ENCODE measurements at regions not wholly inside any gene's neighbourhood (a gene's known extent, or its start where the extent isn't known, plus 50 kb on each side); places are given as distances from the start of the nearest gene placed in this dataset.

- no peak for DNase-seq
- Histone ChIP-seq H3K4me3 (ENCODE audit: insufficient read depth, low read depth, low read length, poor library complexity, severe bottlenecking) (no peak overlapping the region), H3K9me3 (ENCODE audit: control insufficient read depth, low read length) (no peaks in the 10 kb centered on the region), H3K27ac (ENCODE audit: insufficient read depth, low read length, poor library complexity, severe bottlenecking) (no peak overlapping the region), H3K27me3 (replicated peaks; ENCODE audit: control insufficient read depth, insufficient read depth, low read length, poor library complexity, severe bottlenecking) (no peaks in the 10 kb centered on the region), H3K36me3 (ENCODE audit: control insufficient read depth, insufficient read depth, low read length) (no peaks in the 10 kb centered on the region), H3K4me1 (ENCODE audit: control insufficient read depth, insufficient read depth, low read length, poor library complexity, severe bottlenecking) (no peaks in the 10 kb centered on the region)
Measured at GRCh38 chr22:49508561-49508960, 319.1 kb downstream of the BRD1 start.

GRCh38 chr22:49507607-49508292 is 319.9 kb downstream of the BRD1 start:
- H3K27ac ChIP-seq (ENCODE audit: insufficient read depth, low read length, poor library complexity, severe bottlenecking) = no peak overlapping the region
- no peaks in the 10 kb centered on the region for H3K4me1 ChIP-seq (ENCODE audit: control insufficient read depth, insufficient read depth, low read length, poor library complexity, severe bottlenecking)
- no peaks in the 10 kb centered on the region for H3K27me3 ChIP-seq (replicated peaks; ENCODE audit: control insufficient read depth, insufficient read depth, low read length, poor library complexity, severe bottlenecking)
- H3K9me3 ChIP-seq (ENCODE audit: control insufficient read depth, low read length) = no peaks in the 10 kb centered on the region
- no peak overlapping the region for H3K4me3 ChIP-seq (ENCODE audit: insufficient read depth, low read depth, low read length, poor library complexity, severe bottlenecking)
- DNase-seq = no peak
- H3K36me3 ChIP-seq (ENCODE audit: control insufficient read depth, insufficient read depth, low read length) = no peaks in the 10 kb centered on the region

GRCh38 chr22:49506010-49506400 is 321.7 kb downstream of the BRD1 start:
- DNase-seq = no peak
- Histone ChIP-seq H3K9me3 (ENCODE audit: control insufficient read depth, low read length) (no peaks in the 10 kb centered on the region), H3K27me3 (replicated peaks; ENCODE audit: control insufficient read depth, insufficient read depth, low read length, poor library complexity, severe bottlenecking) (no peaks in the 10 kb centered on the region), H3K27ac (ENCODE audit: insufficient read depth, low read length, poor library complexity, severe bottlenecking) (no peak overlapping the region), H3K4me1 (ENCODE audit: control insufficient read depth, insufficient read depth, low read length, poor library complexity, severe bottlenecking) (peaks cover 3% of the 10 kb centered on the region), H3K4me3 (ENCODE audit: insufficient read depth, low read depth, low read length, poor library complexity, severe bottlenecking) (no peak overlapping the region), H3K36me3 (ENCODE audit: control insufficient read depth, insufficient read depth, low read length) (no peaks in the 10 kb centered on the region)

- Histone ChIP-seq H3K27ac (ENCODE audit: insufficient read depth, low read length, poor library complexity, severe bottlenecking) (no peak overlapping the region), H3K36me3 (ENCODE audit: control insufficient read depth, insufficient read depth, low read length) (no peaks in the 10 kb centered on the region), H3K4me1 (ENCODE audit: control insufficient read depth, insufficient read depth, low read length, poor library complexity, severe bottlenecking) (peaks cover 3% of the 10 kb centered on the region), H3K27me3 (replicated peaks; ENCODE audit: control insufficient read depth, insufficient read depth, low read length, poor library complexity, severe bottlenecking) (no peaks in the 10 kb centered on the region), H3K4me3 (ENCODE audit: insufficient read depth, low read depth, low read length, poor library complexity, severe bottlenecking) (no peak overlapping the region), H3K9me3 (ENCODE audit: control insufficient read depth, low read length) (no peaks in the 10 kb centered on the region)
- no peak for DNase-seq
Measured at GRCh38 chr22:49505337-49506009, 322.2 kb downstream of the BRD1 start.

GRCh38 chr22:49503896-49504521 is 323.7 kb downstream of the BRD1 start:
- peaks cover 3% of the 10 kb centered on the region for H3K4me1 ChIP-seq (ENCODE audit: control insufficient read depth, insufficient read depth, low read length, poor library complexity, severe bottlenecking)
- no peak for DNase-seq
- no peaks in the 10 kb centered on the region for H3K36me3 ChIP-seq (ENCODE audit: control insufficient read depth, insufficient read depth, low read length)
- H3K9me3 ChIP-seq (ENCODE audit: control insufficient read depth, low read length) = no peaks in the 10 kb centered on the region
- H3K4me3 ChIP-seq (ENCODE audit: insufficient read depth, low read depth, low read length, poor library complexity, severe bottlenecking) = no peak overlapping the region
- H3K27ac ChIP-seq (ENCODE audit: insufficient read depth, low read length, poor library complexity, severe bottlenecking) = no peak overlapping the region
- no peaks in the 10 kb centered on the region for H3K27me3 ChIP-seq (replicated peaks; ENCODE audit: control insufficient read depth, insufficient read depth, low read length, poor library complexity, severe bottlenecking)

GRCh38 chr22:49503321-49503720 is 324.4 kb downstream of the BRD1 start:
- Histone ChIP-seq H3K36me3 (ENCODE audit: control insufficient read depth, insufficient read depth, low read length) (no peaks in the 10 kb centered on the region), H3K27me3 (replicated peaks; ENCODE audit: control insufficient read depth, insufficient read depth, low read length, poor library complexity, severe bottlenecking) (no peaks in the 10 kb centered on the region), H3K9me3 (ENCODE audit: control insufficient read depth, low read length) (no peaks in the 10 kb centered on the region), H3K4me1 (ENCODE audit: control insufficient read depth, insufficient read depth, low read length, poor library complexity, severe bottlenecking) (peaks cover 3% of the 10 kb centered on the region), H3K27ac (ENCODE audit: insufficient read depth, low read length, poor library complexity, severe bottlenecking) (no peak overlapping the region), H3K4me3 (ENCODE audit: insufficient read depth, low read depth, low read length, poor library complexity, severe bottlenecking) (no peak overlapping the region)
- DNase-seq = no peak

GRCh38 chr22:49502126-49502826 is 325.4 kb downstream of the BRD1 start:
- no peaks in the 10 kb centered on the region for H3K27me3 ChIP-seq (replicated peaks; ENCODE audit: control insufficient read depth, insufficient read depth, low read length, poor library complexity, severe bottlenecking)
- DNase-seq = no peak
- H3K9me3 ChIP-seq (ENCODE audit: control insufficient read depth, low read length) = no peaks in the 10 kb centered on the region

GRCh38 chr22:49500942-49501395 is 326.7 kb downstream of the BRD1 start:
- Histone ChIP-seq H3K9me3 (ENCODE audit: control insufficient read depth, low read length) (no peaks in the 10 kb centered on the region), H3K27me3 (replicated peaks; ENCODE audit: control insufficient read depth, insufficient read depth, low read length, poor library complexity, severe bottlenecking) (no peaks in the 10 kb centered on the region), H3K4me1 (ENCODE audit: control insufficient read depth, insufficient read depth, low read length, poor library complexity, severe bottlenecking) (peaks cover 3% of the 10 kb centered on the region), H3K36me3 (ENCODE audit: control insufficient read depth, insufficient read depth, low read length) (no peaks in the 10 kb centered on the region), H3K27ac (ENCODE audit: insufficient read depth, low read length, poor library complexity, severe bottlenecking) (no peak overlapping the region), H3K4me3 (ENCODE audit: insufficient read depth, low read depth, low read length, poor library complexity, severe bottlenecking) (no peak overlapping the region)
- no peak for DNase-seq

More at GRCh38 chr22:49502126-49502826, 325.4 kb downstream of the BRD1 start:
- Histone ChIP-seq H3K4me1 (ENCODE audit: control insufficient read depth, insufficient read depth, low read length, poor library complexity, severe bottlenecking) (peaks cover 3% of the 10 kb centered on the region), H3K4me3 (ENCODE audit: insufficient read depth, low read depth, low read length, poor library complexity, severe bottlenecking) (no peak overlapping the region), H3K27ac (ENCODE audit: insufficient read depth, low read length, poor library complexity, severe bottlenecking) (no peak overlapping the region), H3K36me3 (ENCODE audit: control insufficient read depth, insufficient read depth, low read length) (no peaks in the 10 kb centered on the region)

- DNase-seq = no peak
- Histone ChIP-seq H3K27ac (ENCODE audit: insufficient read depth, low read length, poor library complexity, severe bottlenecking) (no peak overlapping the region), H3K27me3 (replicated peaks; ENCODE audit: control insufficient read depth, insufficient read depth, low read length, poor library complexity, severe bottlenecking) (no peaks in the 10 kb centered on the region), H3K9me3 (ENCODE audit: control insufficient read depth, low read length) (no peaks in the 10 kb centered on the region), H3K4me1 (ENCODE audit: control insufficient read depth, insufficient read depth, low read length, poor library complexity, severe bottlenecking) (peaks cover 3% of the 10 kb centered on the region), H3K4me3 (ENCODE audit: insufficient read depth, low read depth, low read length, poor library complexity, severe bottlenecking) (no peak overlapping the region), H3K36me3 (ENCODE audit: control insufficient read depth, insufficient read depth, low read length) (no peaks in the 10 kb centered on the region)
Measured at GRCh38 chr22:49500076-49500460, 327.6 kb downstream of the BRD1 start.
